ENCODE measurements at regions not wholly inside any gene's neighbourhood (a gene's known extent, or its start where the extent isn't known, plus 50 kb on each side); places are given as distances from the start of the nearest gene placed in this dataset.
"Not testable (repeated sequence)": the region's sequence is repeated elsewhere in the genome, so short reads cannot be mapped to it uniquely, and the experiment has no call there.

DNA sequence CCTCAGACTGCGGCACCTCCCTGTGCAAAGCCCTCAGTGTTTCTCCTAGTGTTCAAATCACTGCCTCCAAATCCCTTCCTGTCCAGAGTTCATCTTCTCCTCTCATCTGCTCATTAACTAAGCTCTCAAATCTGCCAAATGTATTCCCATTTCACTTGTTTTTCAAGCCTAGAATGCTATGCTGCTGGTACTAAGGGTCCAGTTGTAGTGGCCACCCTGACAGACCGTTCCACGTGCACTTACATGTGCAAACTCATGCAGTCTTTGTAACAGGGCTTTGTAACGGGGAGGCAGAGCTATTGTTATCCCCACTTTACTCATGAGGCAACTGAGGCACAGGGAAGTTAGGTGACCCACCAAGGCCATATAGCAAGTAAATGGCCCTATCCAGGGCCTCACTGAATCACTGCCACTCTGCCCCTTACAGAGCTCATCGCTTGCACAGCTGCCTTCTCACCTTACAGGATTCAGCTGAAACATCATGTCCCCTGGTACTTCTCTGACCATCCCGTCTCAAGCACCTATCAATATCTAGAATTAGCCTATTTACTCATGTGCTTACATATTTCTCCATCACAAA is 153.0 kb upstream of the PDE1C start:
- no peak for DNase-seq (ENCODE audit: low spot score)

DNA sequence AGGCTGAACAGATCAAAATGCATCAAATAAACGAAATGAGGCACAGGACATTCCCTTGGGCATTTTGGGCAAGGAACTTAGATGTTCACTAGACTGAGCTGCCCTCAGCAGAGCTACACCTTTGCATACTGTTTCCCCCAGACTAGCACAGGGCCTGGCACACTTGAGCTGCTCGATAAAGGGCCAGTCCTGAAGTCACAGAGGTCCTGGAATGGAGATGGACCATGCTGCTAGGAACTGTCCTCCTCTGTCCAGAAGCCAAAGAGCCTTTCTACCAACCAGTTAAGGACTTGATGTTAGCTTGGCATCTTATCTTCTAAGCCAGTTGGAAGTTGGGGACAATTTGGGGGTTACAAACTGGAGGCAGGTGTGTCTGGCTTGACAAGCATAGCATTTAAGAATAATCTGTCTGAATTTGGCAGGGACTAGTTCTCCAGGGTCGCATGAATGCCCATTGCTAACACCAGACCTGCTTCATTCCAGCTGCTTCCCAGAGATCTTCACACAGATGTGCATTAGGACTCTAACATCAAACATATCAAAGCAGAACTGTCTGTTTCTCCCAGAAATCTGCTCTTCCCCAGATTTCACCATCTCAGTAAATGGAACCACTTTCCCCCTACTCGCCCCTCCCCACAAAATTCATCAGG is 152.2 kb upstream of the PDE1C start:
- DNase-seq (ENCODE audit: low spot score), result no peak

DNA sequence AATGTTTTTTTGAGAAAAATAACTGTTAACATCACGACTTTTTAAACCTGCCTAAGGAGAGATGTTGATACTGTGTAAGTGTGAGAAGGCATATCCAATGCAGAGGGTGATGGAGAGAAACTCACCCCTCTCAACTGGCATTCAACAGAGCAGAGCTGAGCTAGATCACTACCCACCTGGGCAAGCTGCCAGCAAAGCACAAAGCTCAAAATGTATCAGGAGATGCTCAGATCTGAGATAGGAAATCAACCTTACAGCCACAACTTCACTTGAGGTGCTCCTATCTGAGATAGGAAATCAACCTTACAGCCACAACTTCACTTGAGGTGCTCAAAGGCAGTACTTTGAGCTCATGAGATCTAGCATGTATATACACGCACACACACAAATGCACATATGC is 151.5 kb upstream of the PDE1C start:
- DNase-seq (ENCODE audit: low spot score), result no peak

DNA sequence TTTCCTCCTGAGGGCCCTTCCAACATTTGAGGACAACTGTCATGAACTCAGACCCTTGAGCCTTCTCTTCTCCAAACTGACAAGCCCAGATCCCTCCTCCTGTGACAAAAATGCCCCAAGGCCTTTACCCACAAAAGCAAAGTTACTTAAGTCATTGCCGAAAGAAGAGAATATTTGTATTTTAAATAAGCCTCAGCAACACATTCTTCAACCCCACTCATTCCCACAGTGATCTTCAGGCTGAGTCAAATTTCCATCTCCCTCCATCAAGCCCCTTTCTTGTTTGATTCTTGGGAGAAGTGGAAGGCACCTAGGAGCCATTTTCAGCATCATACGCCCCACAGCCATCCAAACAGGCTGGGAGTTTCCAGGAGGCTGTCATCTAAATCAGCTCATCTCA is 150.8 kb upstream of the PDE1C start:
- DNase-seq (ENCODE audit: low spot score), result no peak

DNA sequence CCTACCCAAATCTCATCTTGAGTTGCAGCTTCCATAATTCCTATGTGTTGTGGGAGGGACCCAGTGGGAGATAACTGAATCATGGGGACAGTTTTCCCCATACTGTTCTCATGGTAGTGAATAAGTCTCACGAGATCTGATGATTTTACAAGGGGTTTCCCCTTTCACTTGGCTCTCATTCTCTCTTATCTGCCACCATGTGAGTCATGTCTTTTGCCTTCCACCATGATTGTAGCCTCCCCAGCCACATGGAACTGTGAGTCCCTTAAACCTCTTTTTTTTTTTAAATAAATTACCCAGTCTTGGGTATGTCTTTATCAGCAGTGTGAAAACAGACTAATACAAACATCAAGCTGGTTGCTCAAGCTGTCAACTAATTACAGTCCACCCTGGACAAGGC is 149.6 kb upstream of the PDE1C start:
- not testable (repeated sequence) for DNase-seq (ENCODE audit: low spot score)

DNA sequence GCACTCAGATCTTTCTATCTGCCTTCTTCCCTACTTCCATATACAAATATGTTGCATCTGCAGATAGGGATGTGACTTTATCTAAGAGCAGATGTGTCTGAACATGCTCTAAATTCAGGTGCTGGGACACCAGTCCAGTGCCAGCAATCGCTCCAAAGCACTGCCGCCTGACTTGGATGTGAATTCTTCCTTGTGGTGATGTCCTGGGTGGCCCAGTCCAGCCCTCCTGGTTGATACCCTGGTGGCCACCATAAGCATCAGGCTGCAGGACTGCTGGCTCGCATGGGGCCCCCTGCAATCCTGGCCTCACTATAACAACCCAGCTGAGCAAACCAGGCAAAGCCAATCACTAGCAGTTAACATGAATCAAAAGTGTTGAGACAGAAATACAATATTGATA is 149.2 kb upstream of the PDE1C start:
- no peak for DNase-seq (ENCODE audit: low spot score)

DNA sequence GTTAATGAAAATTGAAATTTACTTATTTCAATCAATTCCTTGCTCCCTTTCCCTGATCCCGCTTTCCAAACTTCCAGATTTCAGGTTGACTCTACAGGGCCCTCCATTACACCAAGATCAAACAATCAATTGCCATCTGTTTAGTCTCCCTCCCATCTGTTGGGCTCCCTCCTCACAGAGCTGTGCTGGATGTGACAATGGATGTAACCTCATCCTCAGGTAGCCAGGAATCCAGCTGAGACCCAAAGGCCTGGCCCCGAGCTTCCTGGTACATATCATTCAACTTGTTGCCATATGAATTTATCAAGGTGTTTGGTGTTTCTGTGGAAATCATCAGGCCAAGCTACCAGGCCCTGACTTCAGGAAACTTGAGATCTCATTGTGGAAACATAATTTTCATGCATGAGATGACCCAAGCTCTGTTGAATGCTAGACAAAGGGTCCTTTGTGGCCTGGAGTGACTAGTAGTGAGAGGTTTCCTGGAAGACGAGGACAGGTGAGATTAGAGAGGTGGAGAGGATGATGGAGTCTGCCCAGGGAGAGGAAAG is 148.6 kb upstream of the PDE1C start:
- no peak for DNase-seq (ENCODE audit: low spot score)

DNA sequence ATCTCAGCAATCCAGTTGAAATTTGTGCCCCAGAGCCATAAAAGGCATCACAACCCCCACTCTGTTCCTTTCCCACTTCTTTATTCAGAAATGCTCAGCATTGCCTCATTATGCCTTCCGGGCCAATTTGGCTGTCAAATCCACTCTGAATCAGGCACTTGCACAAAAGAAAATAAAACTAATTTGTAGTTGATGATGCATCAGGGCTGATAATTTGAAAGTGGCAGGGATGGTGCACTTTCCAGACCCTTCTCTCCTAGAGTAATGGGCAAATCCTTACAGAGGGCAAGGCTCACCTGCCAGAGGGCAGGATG is 147.9 kb upstream of the PDE1C start:
- no peak for DNase-seq (ENCODE audit: low spot score)

DNA sequence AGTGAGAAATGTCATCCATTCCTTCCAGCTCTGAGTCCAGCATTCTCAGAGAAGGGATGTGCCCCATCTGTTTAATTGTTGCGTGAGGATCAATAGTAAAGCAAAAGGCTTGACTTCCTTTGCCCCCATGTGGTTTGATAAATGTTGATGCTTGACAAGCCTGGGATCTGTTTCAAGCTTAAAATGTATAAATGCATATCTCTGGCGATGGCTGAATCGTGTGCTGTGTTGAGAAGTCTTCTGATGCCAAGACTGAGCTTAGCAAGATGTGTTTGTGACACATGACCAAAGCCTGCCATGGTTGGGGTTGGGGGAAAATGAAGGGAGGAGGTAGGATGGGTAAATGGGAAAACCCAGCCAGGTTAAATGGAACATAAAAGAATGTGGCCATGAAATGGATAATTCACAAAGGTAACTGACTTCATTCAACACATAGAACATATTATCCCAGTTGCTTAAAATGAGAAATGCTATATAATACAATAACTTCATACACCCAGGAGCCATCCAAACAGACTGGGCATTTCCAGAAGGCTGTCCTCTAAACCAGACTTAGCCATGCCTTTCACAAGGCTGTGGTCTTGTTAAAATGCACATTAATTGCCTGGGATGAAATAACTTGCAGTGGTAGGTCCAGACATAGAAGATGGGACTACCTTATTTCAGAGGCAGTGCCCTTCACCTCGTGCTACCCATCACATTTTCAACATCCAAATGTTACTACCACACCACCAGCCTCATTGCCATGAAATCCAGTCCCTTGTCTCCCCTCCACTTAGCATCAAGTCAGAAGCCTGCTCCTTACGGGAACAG is 147.3 kb upstream of the PDE1C start:
- DNase-seq (ENCODE audit: low spot score), result no peak

DNA sequence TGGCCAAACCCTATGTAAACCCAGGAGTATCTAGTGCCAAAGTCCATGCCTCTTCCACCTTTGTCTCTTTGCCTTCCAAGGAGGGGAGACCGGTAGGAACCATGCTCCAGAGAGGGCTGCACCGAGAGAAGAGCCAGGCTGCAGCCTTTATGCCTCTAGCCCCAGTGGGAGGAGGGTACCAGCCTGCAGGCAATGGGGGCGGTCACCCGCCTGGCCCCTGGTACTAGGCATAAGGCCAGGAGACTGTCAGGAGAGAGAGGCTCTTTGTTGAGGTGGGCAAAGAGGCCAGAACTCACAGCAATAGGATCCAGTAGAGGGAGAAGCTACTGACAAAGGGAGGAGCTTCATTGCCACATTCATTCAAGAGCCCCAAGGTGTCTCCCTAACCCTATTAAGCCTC is 146.6 kb upstream of the PDE1C start:
- DNase-seq (ENCODE audit: low spot score), result no peak

DNA sequence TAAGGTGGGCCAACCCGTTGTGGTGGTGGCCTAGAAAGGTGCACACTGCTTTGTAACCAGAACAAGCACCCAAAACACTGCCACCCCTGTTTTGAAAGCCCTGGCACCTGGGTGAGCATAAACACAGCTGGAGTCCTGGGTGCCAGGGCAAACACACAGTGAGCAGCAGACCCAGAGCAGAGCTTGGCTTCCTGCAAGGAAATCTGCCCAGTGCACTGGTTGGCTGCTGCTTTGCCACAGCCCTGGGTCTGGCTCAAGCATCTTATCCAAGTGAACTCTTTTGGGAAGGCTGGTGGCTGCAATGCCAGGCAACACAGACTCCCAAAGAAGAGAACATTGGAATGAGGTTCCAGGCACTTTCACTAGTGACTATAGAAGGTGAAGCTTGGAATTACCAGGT is 145.5 kb upstream of the PDE1C start:
- DNase-seq (ENCODE audit: low spot score), result no peak

DNA sequence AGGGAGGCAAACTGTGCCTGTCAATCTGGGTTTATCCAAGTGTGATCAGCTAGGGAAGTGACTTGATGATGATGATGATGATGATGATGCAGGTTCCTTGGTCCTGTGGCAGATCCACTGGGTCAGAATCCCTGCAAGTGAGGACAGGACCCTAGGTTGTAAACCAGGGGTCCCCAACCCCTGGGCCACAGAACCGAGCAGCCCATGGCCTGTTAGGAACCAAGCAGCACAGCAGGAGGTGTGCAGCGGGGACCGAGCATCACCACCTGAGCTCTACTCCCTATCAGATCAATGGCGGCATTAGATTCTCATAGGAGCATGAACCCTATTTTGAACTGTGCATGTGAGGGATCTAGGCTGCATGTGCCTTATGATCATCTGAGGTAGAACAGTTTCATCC is 144.7 kb upstream of the PDE1C start:
- no peak for DNase-seq (ENCODE audit: low spot score)

DNA sequence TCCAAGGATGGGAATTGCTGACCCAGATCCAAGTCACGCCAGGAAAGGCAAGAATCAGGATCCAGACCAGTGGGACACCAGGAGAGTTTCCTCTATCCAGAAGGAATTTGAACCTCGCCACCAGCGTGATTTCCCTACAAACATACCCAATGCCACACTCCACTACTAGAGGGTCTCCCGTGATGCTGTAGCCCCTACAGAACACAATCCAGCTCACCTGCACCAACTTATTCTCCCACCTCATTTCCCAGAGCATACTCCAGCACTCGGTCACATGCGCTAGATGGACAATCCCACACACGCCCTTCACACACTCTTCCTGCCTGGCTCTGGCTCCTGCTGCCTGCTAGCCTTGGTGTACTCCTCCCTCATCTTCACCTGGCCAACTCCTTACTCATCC is 142.1 kb upstream of the PDE1C start:
- DNase-seq (ENCODE audit: low spot score), result no peak

DNA sequence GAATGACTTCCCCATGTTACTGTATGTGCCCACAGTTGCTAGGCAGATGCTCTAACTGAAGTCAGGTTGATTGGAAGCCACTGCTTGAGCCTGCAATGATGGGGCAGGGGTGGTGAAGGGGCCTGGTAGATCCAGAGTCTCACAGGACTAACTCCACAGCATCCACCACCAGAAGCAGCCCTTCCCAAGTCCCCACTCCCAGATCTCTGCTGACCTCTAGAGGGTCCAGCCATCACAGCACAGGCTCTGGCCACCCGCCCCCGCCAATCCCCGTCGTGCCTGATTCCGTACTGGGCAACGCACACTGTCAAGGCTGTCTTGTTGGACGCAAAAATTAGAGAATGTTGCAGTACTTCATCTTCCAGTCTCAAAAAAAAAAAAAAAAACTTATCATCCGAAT is 136.8 kb upstream of the PDE1C start:
- peak; percentile 74 for DNase-seq (ENCODE audit: low spot score)

DNA sequence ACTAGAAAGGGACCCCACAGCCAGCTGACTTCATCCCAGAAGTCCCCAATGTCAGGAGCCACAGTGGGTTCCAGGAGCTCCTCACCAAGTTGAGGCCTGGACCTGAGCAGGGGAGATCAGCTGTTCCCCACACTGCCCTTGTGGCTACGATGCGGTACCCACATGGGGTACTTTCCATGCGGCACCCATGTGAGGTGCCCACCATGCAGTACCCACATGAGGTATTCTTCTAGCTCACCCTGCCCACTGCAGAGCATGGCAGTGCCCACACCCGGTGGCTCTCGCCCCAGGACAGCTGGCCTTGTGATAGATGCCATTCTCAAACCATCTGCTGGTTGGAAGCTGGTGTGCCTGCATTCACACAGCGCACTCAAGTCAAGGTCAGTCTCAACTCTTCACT is 136.3 kb upstream of the PDE1C start:
- no peak for DNase-seq (ENCODE audit: low spot score)

DNA sequence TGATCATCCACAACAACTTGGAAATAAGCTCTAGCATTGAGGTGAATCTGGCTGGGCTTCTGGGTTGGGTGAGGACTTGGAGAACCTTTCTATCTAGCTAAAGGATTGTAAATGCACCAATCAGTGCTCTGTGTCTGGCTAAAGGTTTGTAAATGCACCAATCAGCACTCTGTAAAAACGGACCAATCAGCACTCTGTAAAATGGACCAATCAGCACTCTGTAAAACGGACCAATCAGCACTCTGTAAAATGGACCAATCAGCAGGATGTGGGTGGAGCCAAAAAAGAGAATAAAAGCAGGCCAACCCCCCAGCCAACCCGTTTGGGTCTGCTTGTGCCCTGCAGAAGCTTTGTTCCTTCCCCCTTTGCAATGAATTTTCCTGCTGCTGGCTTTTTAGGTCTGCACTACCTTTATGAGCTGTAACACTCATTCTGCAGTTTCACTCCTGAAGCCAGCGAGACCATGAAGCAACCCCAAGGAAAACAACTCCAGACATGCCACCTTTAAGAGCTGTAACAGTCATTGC is 135.2 kb upstream of the PDE1C start:
- DNase-seq (ENCODE audit: low spot score), result not testable (repeated sequence)

DNA sequence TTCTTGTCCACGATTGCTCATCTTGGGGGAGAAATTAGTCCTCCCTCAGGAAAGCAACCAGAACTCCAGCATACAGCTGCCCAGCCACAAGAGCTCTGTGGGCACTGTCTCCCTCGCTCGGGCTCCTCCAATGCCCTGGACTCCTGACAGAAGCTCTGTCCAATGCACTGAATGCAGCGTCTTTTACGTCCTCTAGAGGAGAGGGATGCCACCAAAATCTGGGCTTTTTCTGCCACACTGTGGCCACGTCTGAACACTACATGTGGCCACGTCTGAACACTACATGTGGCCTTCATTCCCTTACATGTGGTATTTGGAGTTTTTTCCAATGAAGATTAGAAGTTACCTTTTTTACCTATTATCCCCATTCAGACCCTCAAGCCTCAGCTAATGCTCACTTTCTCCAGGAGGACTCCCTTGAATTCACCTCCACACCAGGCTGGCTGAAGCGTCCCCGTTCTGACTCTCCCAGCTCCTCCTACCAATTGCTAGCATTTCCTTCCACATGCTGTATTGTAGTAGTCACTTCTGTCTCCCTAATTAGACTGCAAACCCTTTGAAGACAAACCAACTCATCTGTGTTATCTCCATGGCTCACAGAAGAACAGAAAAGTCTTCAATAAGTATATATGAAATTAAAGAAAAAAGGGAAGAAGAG is 134.3 kb upstream of the PDE1C start:
- peak; percentile 43 for DNase-seq (ENCODE audit: low spot score)

DNA sequence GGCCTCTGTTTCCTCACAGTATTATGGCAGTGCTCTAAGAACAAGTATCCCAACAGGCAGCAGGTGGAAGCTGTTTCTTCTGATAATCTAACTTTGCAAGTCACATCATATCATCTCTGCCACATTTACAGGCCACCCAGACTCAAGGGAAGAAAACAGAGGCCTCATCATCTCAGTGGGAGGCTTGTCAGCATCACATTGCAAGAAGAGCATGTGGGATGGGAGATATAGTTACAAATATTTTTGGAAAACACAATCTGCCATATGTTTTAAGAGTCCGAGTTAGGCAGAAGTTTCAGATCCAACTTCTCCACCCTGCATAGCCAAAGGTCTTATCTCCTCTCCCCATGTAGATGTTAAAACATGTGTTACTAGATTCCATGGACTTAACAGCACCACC is 130.4 kb upstream of the PDE1C start:
- no peak for DNase-seq (ENCODE audit: low spot score)

DNA sequence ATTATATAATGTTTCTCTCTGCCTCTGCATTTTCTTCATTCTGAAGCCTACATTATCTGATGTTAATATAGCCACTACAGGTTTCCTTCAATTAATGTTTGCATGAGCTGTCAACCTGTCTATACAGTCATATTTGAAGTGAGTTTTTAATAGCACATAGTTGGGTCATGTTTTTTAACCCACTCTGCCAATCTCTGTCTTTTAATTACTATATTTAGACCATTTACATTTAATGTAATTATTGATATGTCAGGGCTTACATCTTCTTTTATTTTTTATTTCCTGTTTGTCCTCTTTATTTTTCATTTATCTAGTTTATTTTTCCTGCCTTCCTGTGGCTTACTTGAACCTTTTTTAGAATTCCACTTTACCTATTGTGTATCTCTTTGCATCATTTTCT is 124.3 kb upstream of the PDE1C start:
- no peak for DNase-seq (ENCODE audit: low spot score)

DNA sequence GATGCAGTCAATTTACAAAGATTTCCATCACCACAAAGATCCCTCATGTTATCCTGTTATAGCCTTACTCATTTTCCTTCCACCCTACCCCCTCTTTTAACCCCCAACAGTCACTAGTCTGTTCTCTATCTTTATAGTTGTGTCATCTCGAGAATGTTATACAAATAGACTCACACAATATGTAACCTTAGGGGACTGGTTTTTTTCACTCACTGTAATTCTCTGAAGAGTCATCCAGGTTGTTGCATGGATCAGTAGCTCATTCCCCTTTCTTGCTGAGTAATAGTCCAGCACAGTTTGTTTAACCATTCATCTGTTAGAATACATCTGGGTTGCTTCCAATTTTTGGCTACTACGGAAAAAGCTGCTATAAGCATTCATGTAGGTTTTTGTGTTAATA is 121.1 kb upstream of the PDE1C start:
- DNase-seq (ENCODE audit: low spot score), result no peak

DNA sequence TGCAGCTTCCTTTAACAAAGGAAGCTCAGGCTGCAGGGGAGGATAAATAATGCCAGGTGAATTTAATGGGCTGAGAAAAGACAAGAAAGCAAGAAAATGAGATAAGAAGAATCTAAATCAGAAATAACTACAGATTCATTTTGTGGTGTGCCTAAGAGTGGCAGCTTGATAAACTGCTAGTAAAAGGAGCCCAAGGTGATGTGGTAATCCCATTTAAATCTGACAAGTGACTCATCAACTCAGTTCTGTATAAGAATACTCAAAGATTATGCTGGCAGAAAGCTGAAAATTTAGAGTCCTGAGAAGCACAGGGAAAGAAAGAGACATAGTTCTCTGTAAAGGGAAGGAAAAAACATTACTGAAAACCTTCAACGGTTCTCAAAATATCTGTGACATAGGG is 109.4 kb upstream of the PDE1C start:
- DNase-seq (ENCODE audit: low spot score), result no peak

DNA sequence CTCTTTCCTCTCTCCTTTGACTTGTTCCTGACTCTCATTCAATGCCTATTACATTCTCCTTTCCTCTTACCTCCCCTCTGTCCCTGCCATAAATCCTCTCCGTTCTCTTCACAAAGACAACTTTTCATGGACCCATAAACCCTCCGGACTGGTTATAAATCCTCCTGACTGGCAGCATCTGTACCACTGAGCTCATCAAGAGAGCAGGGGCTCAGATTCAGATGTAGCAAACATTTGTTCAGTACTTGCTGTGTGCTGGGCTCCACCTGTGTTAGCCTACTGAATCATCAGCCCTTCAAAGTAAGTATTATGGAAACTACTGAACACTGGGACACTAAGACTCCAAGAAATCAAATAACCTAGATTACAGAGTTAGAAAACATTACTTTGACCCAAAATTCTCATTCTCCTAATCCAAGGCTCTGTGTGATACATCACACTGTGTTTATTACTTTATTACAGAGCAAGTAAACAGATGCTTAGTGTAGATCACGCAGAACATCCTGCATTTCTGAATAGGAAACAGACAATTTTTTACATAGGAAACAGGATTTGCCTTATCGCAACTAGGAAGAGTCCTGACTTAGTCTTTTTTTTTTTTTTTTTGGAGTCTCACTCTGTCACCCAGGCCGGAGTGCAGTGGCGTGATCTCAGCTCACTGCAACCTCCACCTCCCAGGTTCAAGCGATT is 108.6 kb upstream of the PDE1C start:
- no peak for DNase-seq (ENCODE audit: low spot score)

Data from iPS-NIHi11 (cell line).